ENCODE measurements at regions not wholly inside any gene's neighbourhood (a gene's known extent, or its start where the extent isn't known, plus 50 kb on each side); places are given as distances from the start of the nearest gene placed in this dataset.

- TF ChIP-seq CTCF (IDR thresholded peaks at IDR 0.05), result no peak
- TF ChIP-seq POLR2A (IDR thresholded peaks at IDR 0.05), result no peak
Observed at GRCh38 chr6:26754212-26754611, 94.7 kb upstream of the ZNF322 start.

Data from uterus (tissue), 2 donors.